HepG2 (cell line): ENCODE measurements at regions not wholly inside any gene's neighbourhood (a gene's known extent, or its start where the extent isn't known, plus 50 kb on each side); places are given as distances from the start of the nearest gene placed in this dataset.

ENCODE experiments used
- EP300 ChIP-seq, 3 experiments: sonication (generic) in 1 of 3; formaldehyde crosslinking in 1 of 3; IDR thresholded peaks; 2 replicates each; pipeline versions ENCODE4 v1.5.1 to v1.6.1; 2011 to 2020; ENCODE audit warnings: low read depth in 2 of 3, low read length in 2 of 3, borderline replicate concordance in 1 of 3, improper control_type of control experiment in 1 of 3, mild to moderate bottlenecking in 1 of 3, missing genetic modification reagents in 1 of 3, moderate library complexity in 1 of 3
- HNRNPL ChIP-seq: fragments of 200-400 bp; formaldehyde crosslinking; IDR thresholded peaks from 2 replicates; pipeline ENCODE4 v1.6.1; 2017; ENCODE audit warnings: mild to moderate bottlenecking, low read depth, low read length
- USF2 ChIP-seq, 2 experiments: sonication (generic) in 1 of 2; formaldehyde crosslinking in 1 of 2; IDR thresholded peaks; 2 replicates each; pipeline versions ENCODE4 v1.5.1 to v1.6.1; 2011 to 2020; ENCODE audit warnings: borderline replicate concordance in 1 of 2, low read depth in 1 of 2, low read length in 1 of 2, mild to moderate bottlenecking in 1 of 2, missing genetic modification reagents in 1 of 2, moderate library complexity in 1 of 2
- ZNF282 ChIP-seq: fragments of 450-650 bp; IDR thresholded peaks from 2 replicates; pipeline ENCODE4 v1.6.1; 2018; ENCODE audit not compliant: partially characterized antibody

GRCh38 chr6:26268659-26269402 is 96.2 kb upstream of the BTN3A2 start:
- TF ChIP-seq EP300 (IDR thresholded peaks at IDR 0.05; ENCODE audit: low read depth in 2 of 2, low read length in 2 of 2), result no peak
- TF ChIP-seq EP300 (CRISPR knock-in tag; IDR thresholded peaks at IDR 0.05; ENCODE audit: borderline replicate concordance), result no peak
- no peak for TF ChIP-seq HNRNPL
- TF ChIP-seq USF2 (IDR thresholded peaks at IDR 0.05; ENCODE audit: low read depth, low read length), result no peak
- TF ChIP-seq USF2 (CRISPR knock-in tag; IDR thresholded peaks at IDR 0.05; ENCODE audit: borderline replicate concordance), result no peak
- no peak for TF ChIP-seq ZNF282
